Prostate gland (tissue), 2 donors: ENCODE measurements at regions not wholly inside any gene's neighbourhood (a gene's known extent, or its start where the extent isn't known, plus 50 kb on each side); places are given as distances from the start of the nearest gene placed in this dataset.

ENCODE experiments used
- POLR2A ChIP-seq: fragments of 450-650 bp; IDR thresholded peaks from one replicate; pipeline ENCODE4 v1.6.1; 2016; ENCODE audit warnings: antibody characterized with exemption, mild to moderate bottlenecking
- POLR2AphosphoS5 ChIP-seq: sonication (generic); formaldehyde crosslinking; IDR thresholded peaks from one replicate; pipeline ENCODE4 v1.6.1; 2017; ENCODE audit warnings: antibody characterized with exemption
- TF ChIP-seq, protein P1 (sequence below), 4 experiments: fragments of 200-600 bp in 2 of 4; fragments of 450-650 bp in 2 of 4; sonication (generic) in 2 of 4; IDR thresholded peaks; 1 replicate in 3 of 4; 2 replicates in 1 of 4; pipeline ENCODE4 v1.5.1; 2016 to 2019; ENCODE audit warnings: antibody characterized with exemption in 4 of 4, mild to moderate bottlenecking in 2 of 4, moderate library complexity in 2 of 4

- TF ChIP-seq POLR2AphosphoS5 (no peak), POLR2A (no peak)
- TF ChIP-seq, protein P1, sequence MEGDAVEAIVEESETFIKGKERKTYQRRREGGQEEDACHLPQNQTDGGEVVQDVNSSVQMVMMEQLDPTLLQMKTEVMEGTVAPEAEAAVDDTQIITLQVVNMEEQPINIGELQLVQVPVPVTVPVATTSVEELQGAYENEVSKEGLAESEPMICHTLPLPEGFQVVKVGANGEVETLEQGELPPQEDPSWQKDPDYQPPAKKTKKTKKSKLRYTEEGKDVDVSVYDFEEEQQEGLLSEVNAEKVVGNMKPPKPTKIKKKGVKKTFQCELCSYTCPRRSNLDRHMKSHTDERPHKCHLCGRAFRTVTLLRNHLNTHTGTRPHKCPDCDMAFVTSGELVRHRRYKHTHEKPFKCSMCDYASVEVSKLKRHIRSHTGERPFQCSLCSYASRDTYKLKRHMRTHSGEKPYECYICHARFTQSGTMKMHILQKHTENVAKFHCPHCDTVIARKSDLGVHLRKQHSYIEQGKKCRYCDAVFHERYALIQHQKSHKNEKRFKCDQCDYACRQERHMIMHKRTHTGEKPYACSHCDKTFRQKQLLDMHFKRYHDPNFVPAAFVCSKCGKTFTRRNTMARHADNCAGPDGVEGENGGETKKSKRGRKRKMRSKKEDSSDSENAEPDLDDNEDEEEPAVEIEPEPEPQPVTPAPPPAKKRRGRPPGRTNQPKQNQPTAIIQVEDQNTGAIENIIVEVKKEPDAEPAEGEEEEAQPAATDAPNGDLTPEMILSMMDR (IDR thresholded peaks at IDR 0.05), result no peak
Observed at GRCh38 chr4:19092797-19093196, 1071.2 kb upstream of the LCORL start.
